H9 (cell line): ENCODE measurements at regions not wholly inside any gene's neighbourhood (a gene's known extent, or its start where the extent isn't known, plus 50 kb on each side); places are given as distances from the start of the nearest gene placed in this dataset.

Source experiments
- DNase-seq: peaks from one replicate; pipeline ENCODE4 v3.0.0-alpha.2; 2017
- H2AFZ ChIP-seq: one replicate; pipeline ENCODE4 v1.6.1; 2013; ENCODE audit warnings: mild to moderate bottlenecking, low read length, control low read depth, moderate library complexity
- H2AK5ac ChIP-seq: 2 replicates; pipeline ENCODE4 v1.6.1; 2013; ENCODE audit warnings: low read length, control low read depth, mixed read lengths; ENCODE audit not compliant: insufficient read length
- H2BK120ac ChIP-seq: one replicate; pipeline ENCODE4 v1.6.1; 2013; ENCODE audit warnings: low read depth, mild to moderate bottlenecking, low read length, control low read depth, inconsistent platforms; ENCODE audit not compliant: poor library complexity, severe bottlenecking
- H2BK12ac ChIP-seq: 2 replicates; pipeline ENCODE4 v1.6.1; 2013; ENCODE audit warnings: low read length, control low read depth, mixed read lengths, low read depth; ENCODE audit not compliant: insufficient read length
- H2BK15ac ChIP-seq: 2 replicates; pipeline ENCODE4 v1.6.1; 2013; ENCODE audit warnings: low read depth, low read length, control low read depth
- H2BK20ac ChIP-seq: one replicate; pipeline ENCODE4 v1.6.1; 2013; ENCODE audit warnings: low read depth, mild to moderate bottlenecking, low read length, control low read depth, inconsistent platforms; ENCODE audit not compliant: poor library complexity, severe bottlenecking
- H2BK5ac ChIP-seq: 2 replicates; pipeline ENCODE4 v1.6.1; 2013; ENCODE audit warnings: low read length, control low read depth, mixed read lengths; ENCODE audit not compliant: insufficient read length
- H3K14ac ChIP-seq: 2 replicates; pipeline ENCODE4 v1.6.1; 2013; ENCODE audit warnings: low read length, control low read depth; ENCODE audit not compliant: insufficient read depth
- H3K18ac ChIP-seq: 2 replicates; pipeline ENCODE4 v1.6.1; 2013; ENCODE audit warnings: low read depth, mild to moderate bottlenecking, mixed read lengths, low read length, control low read depth; ENCODE audit not compliant: insufficient read length
- H3K23ac ChIP-seq: 2 replicates; pipeline ENCODE4 v1.6.1; 2013; ENCODE audit warnings: low read length, control low read depth, mixed read lengths, low read depth; ENCODE audit not compliant: insufficient read length
- H3K23me2 ChIP-seq: 2 replicates; pipeline ENCODE4 v1.6.1; 2013; ENCODE audit warnings: low read depth, mild to moderate bottlenecking, mixed read lengths, low read length, control low read depth; ENCODE audit not compliant: insufficient read length, poor library complexity, severe bottlenecking
- H3K27ac ChIP-seq: 2 replicates; pipeline ENCODE4 v1.5.1; 2013; ENCODE audit warnings: low read length, control low read depth, mixed read lengths, low read depth; ENCODE audit not compliant: insufficient read length
- H3K27me3 ChIP-seq: 2 replicates; pipeline ENCODE4 v1.6.1; 2013; ENCODE audit warnings: low read length, control low read depth, inconsistent platforms; ENCODE audit not compliant: insufficient read depth
- H3K4ac ChIP-seq: 2 replicates; pipeline ENCODE4 v1.6.1; 2013; ENCODE audit warnings: low read depth, mild to moderate bottlenecking, control low read depth, inconsistent platforms, low read length, moderate library complexity
- H3K4me1 ChIP-seq: 2 replicates; pipeline ENCODE4 v1.6.1; 2013; ENCODE audit warnings: low read length, control low read depth, inconsistent platforms; ENCODE audit not compliant: insufficient read depth
- H3K4me2 ChIP-seq: 2 replicates; pipeline ENCODE4 v1.6.1; 2013; ENCODE audit warnings: low read length, control low read depth, mixed read lengths; ENCODE audit not compliant: insufficient read length, insufficient read depth
- H3K56ac ChIP-seq: 2 replicates; pipeline ENCODE4 v1.6.1; 2013; ENCODE audit warnings: low read depth, mild to moderate bottlenecking, mixed read lengths, low read length, control low read depth; ENCODE audit not compliant: insufficient read length
- H3K79me1 ChIP-seq: 2 replicates; pipeline ENCODE4 v1.6.1; 2013; ENCODE audit warnings: low read depth, mild to moderate bottlenecking, moderate library complexity, low read length, control low read depth, inconsistent platforms; ENCODE audit not compliant: insufficient read depth, poor library complexity, severe bottlenecking
- H3K79me2 ChIP-seq: 2 replicates; pipeline ENCODE4 v1.6.1; 2013; ENCODE audit warnings: low read length, control low read depth, inconsistent platforms; ENCODE audit not compliant: insufficient read depth
- H3K9ac ChIP-seq: 2 replicates; pipeline ENCODE4 v1.6.1; 2013; ENCODE audit warnings: low read length, control low read depth, mixed read lengths; ENCODE audit not compliant: insufficient read length; ENCODE audit errors: extremely low read depth
- H3K9me3 ChIP-seq: one replicate; pipeline ENCODE4 v1.6.1; 2013; ENCODE audit warnings: low read depth, low read length, inconsistent platforms; ENCODE audit not compliant: control insufficient read depth
- H3T11ph ChIP-seq: one replicate; pipeline ENCODE4 v1.6.1; 2013; ENCODE audit warnings: mild to moderate bottlenecking, low read length, control low read depth, inconsistent platforms
- H4K20me1 ChIP-seq: one replicate; pipeline ENCODE4 v1.6.1; 2013; ENCODE audit not compliant: control insufficient read depth, insufficient read length, insufficient read depth
- H4K5ac ChIP-seq: 2 replicates; pipeline ENCODE4 v1.6.1; 2013; ENCODE audit warnings: low read depth, mild to moderate bottlenecking, mixed read lengths, low read length, control low read depth; ENCODE audit not compliant: insufficient read length
- H4K8ac ChIP-seq: replicated peaks from 2 replicates; pipeline ENCODE4 v1.6.1; 2013; ENCODE audit warnings: low read length, control low read depth, mixed read lengths, low read depth; ENCODE audit not compliant: insufficient read length
- H4K91ac ChIP-seq: 2 replicates; pipeline ENCODE4 v1.6.1; 2013; ENCODE audit warnings: low read depth, mild to moderate bottlenecking, moderate library complexity, mixed read lengths, low read length, control low read depth; ENCODE audit not compliant: insufficient read length
- H3K27ac Mint-ChIP-seq, 3 experiments: 2 replicates in 2 of 3; 3 replicates in 1 of 3; pipeline ENCODE4 v1.8.0; 2020 to 2021; ENCODE audit warnings: mixed read lengths in 3 of 3, mild to moderate bottlenecking in 1 of 3, moderate library complexity in 1 of 3
- H3K27me3 Mint-ChIP-seq: 2 replicates; pipeline ENCODE4 v1.8.0; 2021; ENCODE audit warnings: low read depth, mild to moderate bottlenecking, moderate library complexity, mixed read lengths
- H3K36me3 Mint-ChIP-seq, 3 experiments: 2 replicates in 2 of 3; 3 replicates in 1 of 3; pipeline ENCODE4 v1.8.0; 2020 to 2021; ENCODE audit warnings: low read depth in 3 of 3, mixed read lengths in 3 of 3; ENCODE audit not compliant: insufficient read depth in 1 of 3
- H3K4me1 Mint-ChIP-seq, 2 experiments: 2 replicates each; pipeline ENCODE4 v1.8.0; 2020; ENCODE audit warnings: mixed read lengths in 2 of 2
- H3K4me3 Mint-ChIP-seq, 2 experiments: 2 replicates in 1 of 2; 3 replicates in 1 of 2; pipeline ENCODE4 v1.8.0; 2020 to 2021; ENCODE audit warnings: mild to moderate bottlenecking in 2 of 2, mixed read lengths in 2 of 2, moderate library complexity in 1 of 2
- H3K9me3 Mint-ChIP-seq, 2 experiments: 2 replicates in 1 of 2; 3 replicates in 1 of 2; pipeline ENCODE4 v1.8.0; 2020; ENCODE audit warnings: mild to moderate bottlenecking in 2 of 2, mixed read lengths in 2 of 2, moderate library complexity in 1 of 2
- WGBS: extraction: QIAGEN DNeasy Blood & Tissue Kit; methylation state at CpG from one replicate; pipeline ENCODE4 v1.1.7; 2013; ENCODE audit warnings: missing lambda C conversion rate, low lambda C conversion rate, mixed read lengths; ENCODE audit not compliant: insufficient read length; ENCODE audit errors: extremely low coverage; 5-methylcytosine and 5-hydroxymethylcytosine counted together
- TF ChIP-seq, protein P1 (sequence below): fragments of 200-600 bp; sonication (generic); conservative IDR thresholded peaks from 3 replicates; pipeline ENCODE4 v1.8.0; 2021; ENCODE audit warnings: antibody characterized with exemption, mild to moderate bottlenecking

DNA sequence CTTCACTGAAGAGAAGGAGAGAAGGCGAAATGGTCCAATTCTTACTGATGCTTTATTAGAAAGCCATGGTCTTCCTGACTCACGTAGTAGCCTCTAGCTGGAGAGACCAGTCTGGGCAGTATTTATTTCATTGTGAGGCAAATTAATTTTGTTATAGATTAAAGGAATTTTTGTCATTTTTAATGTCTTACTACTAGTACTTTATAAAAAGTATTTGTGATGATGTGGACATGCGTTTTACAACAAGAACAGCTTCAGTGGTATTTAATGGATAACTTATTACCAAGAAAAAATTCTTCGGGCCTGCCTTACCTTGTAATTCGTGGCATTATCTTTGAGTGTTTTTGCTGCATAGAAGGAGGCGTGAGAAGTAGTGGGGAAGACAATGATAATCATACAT is 339.4 kb upstream of the SHH start:
- no peak overlapping the region for H3K27ac Mint-ChIP-seq
- Histone ChIP-seq H3K23ac (no peak overlapping the region), H3K23me2 (no peaks in the 10 kb centered on the region), H4K8ac (no peak overlapping the region), H3K27ac (no peak overlapping the region), H3T11ph (no peak overlapping the region), H2BK120ac (no peak overlapping the region), H2BK12ac (no peak overlapping the region), H4K20me1 (no peaks in the 10 kb centered on the region), H3K4me1 (no peaks in the 10 kb centered on the region; the same call in 1 of the 2 replicates), H2AK5ac (no peak overlapping the region), H3K9ac (no peak overlapping the region), H3K27me3 (no peaks in the 10 kb centered on the region), H3K18ac (no peak overlapping the region), H4K91ac (no peak overlapping the region), H3K9me3 (no peaks in the 10 kb centered on the region), H3K14ac (no peak overlapping the region), H3K56ac (no peak overlapping the region), H2AFZ (no peak overlapping the region), H2BK5ac (no peak overlapping the region), H2BK20ac (no peak overlapping the region), H4K5ac (no peak overlapping the region), H3K79me1 (no peaks in the 10 kb centered on the region), H2BK15ac (no peak overlapping the region), H3K79me2 (no peaks in the 10 kb centered on the region), H3K4me2 (no peak overlapping the region), H3K4ac (no peak overlapping the region)
- WGBS, result no CpG with 5 or more reads among the region's 6 CpGs
- peaks cover 19 to 20% of the 10 kb centered on the region in 2 experiments for H3K4me1 Mint-ChIP-seq
- TF ChIP-seq, protein P1, sequence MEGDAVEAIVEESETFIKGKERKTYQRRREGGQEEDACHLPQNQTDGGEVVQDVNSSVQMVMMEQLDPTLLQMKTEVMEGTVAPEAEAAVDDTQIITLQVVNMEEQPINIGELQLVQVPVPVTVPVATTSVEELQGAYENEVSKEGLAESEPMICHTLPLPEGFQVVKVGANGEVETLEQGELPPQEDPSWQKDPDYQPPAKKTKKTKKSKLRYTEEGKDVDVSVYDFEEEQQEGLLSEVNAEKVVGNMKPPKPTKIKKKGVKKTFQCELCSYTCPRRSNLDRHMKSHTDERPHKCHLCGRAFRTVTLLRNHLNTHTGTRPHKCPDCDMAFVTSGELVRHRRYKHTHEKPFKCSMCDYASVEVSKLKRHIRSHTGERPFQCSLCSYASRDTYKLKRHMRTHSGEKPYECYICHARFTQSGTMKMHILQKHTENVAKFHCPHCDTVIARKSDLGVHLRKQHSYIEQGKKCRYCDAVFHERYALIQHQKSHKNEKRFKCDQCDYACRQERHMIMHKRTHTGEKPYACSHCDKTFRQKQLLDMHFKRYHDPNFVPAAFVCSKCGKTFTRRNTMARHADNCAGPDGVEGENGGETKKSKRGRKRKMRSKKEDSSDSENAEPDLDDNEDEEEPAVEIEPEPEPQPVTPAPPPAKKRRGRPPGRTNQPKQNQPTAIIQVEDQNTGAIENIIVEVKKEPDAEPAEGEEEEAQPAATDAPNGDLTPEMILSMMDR, result no peak
- H3K27me3 Mint-ChIP-seq, result no peaks in the 10 kb centered on the region; the same call in 1 of the 2 replicates
- DNase-seq, result no peak
- peaks cover 6 to 8% of the 10 kb centered on the region in 2 experiments for H3K9me3 Mint-ChIP-seq
- peaks cover 0 to 1% (median 0%) of the 10 kb centered on the region in 3 experiments; a peak in 2 of 7 replicates for H3K36me3 Mint-ChIP-seq
- H3K4me3 Mint-ChIP-seq, result no peak overlapping the region
